ENCODE measurements at regions not wholly inside any gene's neighbourhood (a gene's known extent, or its start where the extent isn't known, plus 50 kb on each side); places are given as distances from the start of the nearest gene placed in this dataset.
"Not testable (repeated sequence)": the region's sequence is repeated elsewhere in the genome, so short reads cannot be mapped to it uniquely, and the experiment has no call there.

- DNase-seq (ENCODE audit: low read depth in 2 of 2), result no peak
These were observed 205.9 kb downstream of the HIPK3 start for GRCh38 chr11:33463059-33463458.

- no peak for DNase-seq (ENCODE audit: low read depth in 2 of 2)
These were observed 204.4 kb downstream of the HIPK3 start for GRCh38 chr11:33461369-33462125.

- DNase-seq (ENCODE audit: low read depth in 2 of 2), result no peak
These were observed 200.8 kb downstream of the HIPK3 start for GRCh38 chr11:33457948-33458347.

GRCh38 chr11:33455867-33456463 lies 198.8 kb downstream of the HIPK3 start:
- no peak for DNase-seq (ENCODE audit: low read depth in 2 of 2)

GRCh38 chr11:33454264-33454663 lies 197.1 kb downstream of the HIPK3 start:
- no peak for DNase-seq (ENCODE audit: low read depth in 2 of 2)

GRCh38 chr11:33452836-33453624 lies 195.8 kb downstream of the HIPK3 start:
- no peak for DNase-seq (ENCODE audit: low read depth in 2 of 2)

- DNase-seq (ENCODE audit: low read depth in 2 of 2), result no peak
These were observed 194.2 kb downstream of the HIPK3 start for GRCh38 chr11:33451364-33451763.

- DNase-seq (ENCODE audit: low read depth in 2 of 2), result no peak
These were observed 192.6 kb downstream of the HIPK3 start for GRCh38 chr11:33449798-33450197.

- DNase-seq (ENCODE audit: low read depth in 2 of 2), result no peak
These were observed 191.4 kb downstream of the HIPK3 start for GRCh38 chr11:33448461-33449130.

GRCh38 chr11:33445761-33446161 lies 188.6 kb downstream of the HIPK3 start:
- DNase-seq (ENCODE audit: low read depth in 2 of 2), result no peak

- no peak for DNase-seq (ENCODE audit: low read depth in 2 of 2)
These were observed 187.8 kb downstream of the HIPK3 start for GRCh38 chr11:33444835-33445594.

GRCh38 chr11:33443684-33444083 lies 186.5 kb downstream of the HIPK3 start:
- DNase-seq (ENCODE audit: low read depth in 2 of 2), result no peak

- no peak for DNase-seq (ENCODE audit: low read depth in 2 of 2)
These were observed 181.1 kb downstream of the HIPK3 start for GRCh38 chr11:33438301-33438700.

GRCh38 chr11:33437529-33437928 lies 180.3 kb downstream of the HIPK3 start:
- no peak for DNase-seq (ENCODE audit: low read depth in 2 of 2)

- DNase-seq (ENCODE audit: low read depth in 2 of 2), result no peak
These were observed 178.0 kb downstream of the HIPK3 start for GRCh38 chr11:33435216-33435615.

GRCh38 chr11:33434294-33434693 lies 177.1 kb downstream of the HIPK3 start:
- DNase-seq (ENCODE audit: low read depth in 2 of 2), result no peak

GRCh38 chr11:33428435-33428834 lies 171.3 kb downstream of the HIPK3 start:
- DNase-seq (ENCODE audit: low read depth in 2 of 2), result not testable (repeated sequence)

GRCh38 chr11:33420959-33421566 lies 163.9 kb downstream of the HIPK3 start:
- no peak for DNase-seq (ENCODE audit: low read depth in 2 of 2)

GRCh38 chr11:33419924-33420323 lies 162.7 kb downstream of the HIPK3 start:
- no peak for DNase-seq (ENCODE audit: low read depth in 2 of 2)

GRCh38 chr11:33417121-33417520 lies 159.9 kb downstream of the HIPK3 start:
- DNase-seq (ENCODE audit: low read depth in 2 of 2), result no peak

GRCh38 chr11:33413301-33413700 lies 156.1 kb downstream of the HIPK3 start:
- no peak for DNase-seq (ENCODE audit: low read depth in 2 of 2)

All from stimulated activated CD4-positive, alpha-beta T cell treated with anti-CD3 and anti-CD28 coated beads, Interleukin-12 subunit alpha, Interleukin-12 subunit beta, amount 100 ng/mL, for 24 hours (primary cell).